Activated naive CD8-positive, alpha-beta T cell treated with anti-CD3 and anti-CD28 coated beads, Interleukin-2, amount 10 ng/mL, durations not matched to agents 7 days and 5 days (primary cell): ENCODE measurements at regions not wholly inside any gene's neighbourhood (a gene's known extent, or its start where the extent isn't known, plus 50 kb on each side); places are given as distances from the start of the nearest gene placed in this dataset.
"Not testable (repeated sequence)": the region's sequence is repeated elsewhere in the genome, so short reads cannot be mapped to it uniquely, and the experiment has no call there.

ENCODE experiments used
- ATAC-seq: fragments of 150-1000 bp; cut with Tn5 transposase; one replicate; pipeline ENCODE4 v1.10.0; 2021; ENCODE audit warnings: low read depth, moderate library complexity
- POLR2A ChIA-PET: fragments of 350-600 bp; sonication (Branson Sonifier 250); formaldehyde crosslinking; loops from one replicate; lab custom pipeline; 2021; ENCODE audit warnings: antibody characterized with exemption; lab: Charles Lee
- DNase-seq: peaks from one replicate; pipeline ENCODE4 v3.0.0; 2021
- H3K27ac Mint-ChIP-seq: one replicate; pipeline ENCODE4 v1.8.0; 2022; ENCODE audit warnings: mild to moderate bottlenecking, mixed read lengths
- H3K27me3 Mint-ChIP-seq: one replicate; pipeline ENCODE4 v1.8.0; 2022; ENCODE audit warnings: mild to moderate bottlenecking, moderate library complexity, mixed read lengths
- H3K36me3 Mint-ChIP-seq: one replicate; pipeline ENCODE4 v1.8.0; 2021; ENCODE audit warnings: mild to moderate bottlenecking, mixed read lengths
- H3K4me1 Mint-ChIP-seq: one replicate; pipeline ENCODE4 v1.8.0; 2021; ENCODE audit warnings: mixed read lengths
- H3K4me3 Mint-ChIP-seq: one replicate; pipeline ENCODE4 v1.8.0; 2022; ENCODE audit warnings: mild to moderate bottlenecking, moderate library complexity, mixed read lengths
- H3K9me3 Mint-ChIP-seq: one replicate; pipeline ENCODE4 v1.8.0; 2021; ENCODE audit warnings: mixed read lengths

DNA sequence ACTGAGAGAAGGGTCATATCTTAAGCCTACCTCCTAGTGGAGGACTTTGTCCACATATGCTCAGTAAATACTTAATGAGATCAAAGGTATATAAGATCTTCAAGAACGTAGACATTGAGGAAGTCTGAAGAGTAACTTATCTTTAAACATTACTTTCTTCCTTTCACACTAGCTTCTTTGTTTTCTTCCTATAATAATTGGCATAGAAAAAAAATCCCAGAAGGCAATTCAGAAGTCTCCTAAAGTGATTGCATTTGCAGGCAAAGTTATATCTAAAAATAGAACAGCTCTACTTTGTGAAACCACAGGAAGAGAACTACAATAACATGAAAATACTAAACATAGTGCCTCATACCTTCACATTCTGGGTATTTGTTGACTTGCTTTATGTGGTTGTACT, 150.4 kb downstream of the PPP1R3A start:
- Mint-ChIP-seq H3K36me3 (no peaks in the 10 kb centered on the region), H3K4me3 (no peak overlapping the region), H3K4me1 (no peaks in the 10 kb centered on the region), H3K27ac (no peak overlapping the region), H3K9me3 (no peaks in the 10 kb centered on the region), H3K27me3 (no peaks in the 10 kb centered on the region)
- ATAC-seq (no peak), DNase-seq (no peak)
- POLR2A ChIA-PET: no interaction called here

DNA sequence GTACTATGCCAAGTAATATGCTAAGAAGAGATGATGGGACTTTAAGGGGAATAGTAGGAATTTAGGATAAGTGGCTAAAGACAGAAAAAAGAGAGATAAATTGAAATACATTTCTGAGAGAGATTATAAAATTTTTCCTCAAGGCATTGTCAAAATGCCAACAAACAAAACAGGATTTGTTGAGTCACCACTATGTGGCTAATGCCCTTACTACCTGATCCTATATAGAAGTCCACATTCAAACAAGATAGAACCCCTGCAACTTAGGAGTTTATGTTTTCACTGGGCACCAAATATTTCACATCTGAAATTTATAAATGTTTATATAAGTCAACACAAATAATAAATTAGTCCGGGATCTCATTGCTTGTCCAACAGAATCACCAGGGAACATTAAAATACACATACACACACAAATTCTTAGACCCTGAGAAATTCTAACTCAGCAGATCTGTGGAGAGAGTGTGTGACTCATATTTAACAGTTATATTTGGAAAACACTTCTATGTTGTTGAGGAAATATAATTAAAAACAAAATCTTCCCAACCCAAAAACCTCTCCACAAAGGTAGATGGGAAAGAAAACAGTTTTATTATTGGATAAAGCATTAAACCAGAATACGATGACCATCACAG, 154.3 kb downstream of the PPP1R3A start:
- no peak for ATAC-seq
- Mint-ChIP-seq H3K36me3 (no peaks in the 10 kb centered on the region), H3K9me3 (no peaks in the 10 kb centered on the region), H3K4me3 (no peak overlapping the region), H3K4me1 (no peaks in the 10 kb centered on the region), H3K27ac (no peak overlapping the region), H3K27me3 (no peaks in the 10 kb centered on the region)
- POLR2A ChIA-PET: no interaction called here
- no peak for DNase-seq

DNA sequence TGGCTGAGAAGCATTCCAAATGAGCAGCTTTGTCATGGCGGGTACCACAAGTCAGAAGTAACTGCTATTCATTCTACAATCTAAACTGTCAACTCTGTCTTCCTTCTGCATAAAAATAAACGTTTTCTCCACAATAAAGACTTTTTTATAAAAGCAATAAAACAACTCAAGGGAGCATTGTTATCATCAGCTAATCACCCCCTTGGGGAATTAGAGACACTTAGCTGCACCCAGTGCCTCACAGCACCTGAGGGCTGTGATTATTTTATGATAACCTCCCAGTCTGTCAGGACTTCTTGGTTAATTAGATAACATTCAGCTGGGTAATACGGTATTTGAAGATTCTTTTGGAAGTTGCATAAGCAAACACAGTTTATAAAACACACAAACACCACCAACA, 155.6 kb downstream of the PPP1R3A start:
- POLR2A ChIA-PET: no interaction called here
- DNase-seq: no peak

DNA sequence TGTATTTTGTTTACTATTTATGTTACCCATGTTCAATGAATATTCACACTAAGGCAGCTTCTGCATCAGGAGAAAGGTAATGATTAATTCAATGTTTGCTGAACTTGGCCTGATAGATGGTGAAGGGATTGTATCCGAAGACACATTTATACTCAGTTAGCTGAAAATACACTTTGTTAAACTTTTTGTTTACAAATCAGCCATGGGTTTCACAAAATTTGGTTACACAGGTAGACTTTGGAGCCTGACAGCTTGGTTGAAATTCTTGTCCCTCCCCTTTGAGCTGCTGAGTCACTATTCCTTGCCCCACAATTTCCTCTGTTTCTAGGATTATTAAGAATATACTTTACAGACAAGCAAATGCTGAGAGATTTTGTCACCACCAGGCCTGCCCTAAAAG, 162.6 kb downstream of the PPP1R3A start:
- DNase-seq (no peak), ATAC-seq (no peak)
- POLR2A ChIA-PET: no interaction called here
- Mint-ChIP-seq H3K27ac (no peak overlapping the region), H3K4me1 (no peaks in the 10 kb centered on the region), H3K36me3 (no peaks in the 10 kb centered on the region), H3K27me3 (no peaks in the 10 kb centered on the region), H3K9me3 (no peaks in the 10 kb centered on the region), H3K4me3 (no peak overlapping the region)

More for the DNA sequence above, 155.6 kb downstream of the PPP1R3A start:
- no peaks in the 10 kb centered on the region for H3K27me3 Mint-ChIP-seq
- H3K4me3 Mint-ChIP-seq: no peak overlapping the region
- H3K4me1 Mint-ChIP-seq: no peaks in the 10 kb centered on the region
- no peak overlapping the region for H3K27ac Mint-ChIP-seq
- H3K9me3 Mint-ChIP-seq: no peaks in the 10 kb centered on the region
- no peak for ATAC-seq
- no peaks in the 10 kb centered on the region for H3K36me3 Mint-ChIP-seq

DNA sequence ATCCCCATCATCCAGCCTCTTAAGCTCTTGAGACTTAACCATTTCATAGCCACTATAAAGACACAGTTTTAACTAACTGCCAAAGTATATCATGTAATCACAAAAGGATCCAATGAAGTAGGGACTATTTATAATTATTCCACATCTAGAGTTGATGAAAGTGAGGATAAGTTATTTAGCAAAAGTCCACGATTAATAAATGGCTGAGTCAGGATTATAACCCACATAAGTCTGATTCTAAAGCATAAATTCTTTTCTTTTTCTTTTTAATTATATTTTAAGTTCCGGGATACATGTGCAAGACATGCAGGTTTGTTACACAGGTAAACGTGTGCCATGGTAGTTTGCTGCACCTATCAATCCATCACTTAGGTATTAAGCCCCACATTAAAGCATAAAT, 166.1 kb downstream of the PPP1R3A start:
- Mint-ChIP-seq H3K27me3 (no peaks in the 10 kb centered on the region), H3K4me1 (no peaks in the 10 kb centered on the region), H3K9me3 (no peaks in the 10 kb centered on the region), H3K36me3 (no peaks in the 10 kb centered on the region), H3K4me3 (no peak overlapping the region), H3K27ac (no peak overlapping the region)
- no peak for DNase-seq
- no peak for ATAC-seq
- POLR2A ChIA-PET: no interaction called here

DNA sequence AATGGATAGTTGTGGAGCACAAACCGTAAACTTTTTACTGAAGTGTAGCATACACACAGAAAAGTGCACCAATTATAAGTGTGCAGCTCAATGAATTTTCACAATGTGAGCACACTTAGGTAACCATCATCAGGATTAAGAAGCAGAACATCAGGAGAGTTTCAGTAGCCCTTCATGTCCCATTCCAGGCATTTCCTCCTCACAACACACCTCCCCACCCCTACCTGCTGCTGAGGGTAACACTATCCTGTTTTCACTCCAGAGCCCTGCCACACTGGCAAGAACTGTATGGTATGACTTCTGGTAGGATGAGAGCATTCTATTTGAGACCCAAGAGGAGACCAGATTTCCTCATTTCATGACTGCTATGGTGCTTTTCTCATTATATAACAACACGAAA, 166.5 kb downstream of the PPP1R3A start:
- POLR2A ChIA-PET: no interaction called here
- Mint-ChIP-seq H3K36me3 (no peaks in the 10 kb centered on the region), H3K27me3 (no peaks in the 10 kb centered on the region), H3K9me3 (no peaks in the 10 kb centered on the region), H3K27ac (no peak overlapping the region), H3K4me1 (no peaks in the 10 kb centered on the region), H3K4me3 (no peak overlapping the region)
- DNase-seq: no peak
- ATAC-seq: no peak

DNA sequence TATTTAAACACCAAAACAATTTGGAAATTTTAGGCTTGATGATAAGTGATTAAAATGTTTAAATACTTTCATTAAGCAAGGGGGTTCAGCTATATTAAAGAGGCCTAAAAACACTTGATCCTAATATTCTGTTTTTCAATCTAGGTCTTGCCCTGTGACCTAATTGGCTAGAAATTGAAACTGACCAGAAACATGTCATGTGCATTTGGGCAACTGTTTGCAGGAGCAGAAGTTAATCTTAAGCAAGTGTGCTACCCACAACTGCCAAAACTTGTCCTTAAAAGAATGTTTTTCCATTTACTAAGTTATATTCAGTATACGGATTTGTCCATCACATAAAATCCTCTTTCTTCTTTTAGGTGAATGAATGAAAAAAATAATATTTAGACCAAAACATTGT, 167.3 kb downstream of the PPP1R3A start:
- Mint-ChIP-seq H3K27me3 (no peaks in the 10 kb centered on the region), H3K4me1 (no peaks in the 10 kb centered on the region), H3K27ac (no peak overlapping the region), H3K9me3 (no peaks in the 10 kb centered on the region), H3K36me3 (no peaks in the 10 kb centered on the region), H3K4me3 (no peak overlapping the region)
- no peak for DNase-seq
- no peak for ATAC-seq
- POLR2A ChIA-PET: no interaction called here

DNA sequence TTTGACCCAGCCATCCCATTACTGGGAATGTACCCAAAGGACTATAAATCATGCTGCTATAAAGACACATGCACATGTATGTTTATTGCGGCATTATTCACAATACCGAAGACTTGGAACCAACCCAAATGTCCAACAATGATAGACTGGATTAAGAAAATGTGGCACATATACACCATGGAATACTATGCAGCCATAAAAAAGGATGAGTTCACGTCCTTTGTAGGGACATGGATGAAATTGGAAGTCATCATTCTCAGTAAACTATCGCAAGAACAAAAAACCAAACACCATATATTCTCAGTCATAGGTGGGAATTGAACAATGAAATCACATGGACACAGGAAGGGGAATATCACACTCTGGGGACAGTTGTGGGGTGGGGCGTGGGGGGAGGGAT, 170.4 kb downstream of the PPP1R3A start:
- H3K27me3 Mint-ChIP-seq, H3K36me3 Mint-ChIP-seq, DNase-seq, H3K27ac Mint-ChIP-seq, H3K4me3 Mint-ChIP-seq, ATAC-seq, H3K9me3 Mint-ChIP-seq, H3K4me1 Mint-ChIP-seq, POLR2A ChIA-PET: not testable (repeated sequence)

DNA sequence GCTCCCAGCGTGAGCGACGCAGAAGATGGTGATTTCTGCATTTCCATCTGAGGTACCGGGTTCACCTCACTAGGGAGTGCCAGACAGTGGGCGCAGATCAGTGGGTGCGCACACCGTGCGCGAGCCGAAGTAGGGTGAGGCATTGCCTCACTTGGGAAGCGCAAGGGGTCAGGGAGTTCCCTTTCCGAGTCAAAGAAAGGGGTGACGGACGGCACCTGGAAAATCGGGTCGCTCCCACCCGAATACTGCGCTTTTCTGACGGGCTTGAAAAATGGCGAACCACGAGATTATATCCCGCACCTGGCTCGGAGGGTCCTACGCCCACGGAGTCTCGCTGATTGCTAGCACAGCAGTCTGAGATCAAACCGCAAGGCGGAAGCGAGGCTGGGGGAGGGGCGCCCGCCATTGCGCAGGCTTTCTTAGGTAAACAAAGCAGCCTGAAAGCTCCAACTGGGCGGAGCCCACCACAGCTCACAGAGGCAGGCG, 175.8 kb downstream of the PPP1R3A start:
- ATAC-seq, H3K4me1 Mint-ChIP-seq, H3K9me3 Mint-ChIP-seq, H3K4me3 Mint-ChIP-seq, H3K27ac Mint-ChIP-seq, H3K27me3 Mint-ChIP-seq, DNase-seq, POLR2A ChIA-PET, H3K36me3 Mint-ChIP-seq: not testable (repeated sequence)

DNA sequence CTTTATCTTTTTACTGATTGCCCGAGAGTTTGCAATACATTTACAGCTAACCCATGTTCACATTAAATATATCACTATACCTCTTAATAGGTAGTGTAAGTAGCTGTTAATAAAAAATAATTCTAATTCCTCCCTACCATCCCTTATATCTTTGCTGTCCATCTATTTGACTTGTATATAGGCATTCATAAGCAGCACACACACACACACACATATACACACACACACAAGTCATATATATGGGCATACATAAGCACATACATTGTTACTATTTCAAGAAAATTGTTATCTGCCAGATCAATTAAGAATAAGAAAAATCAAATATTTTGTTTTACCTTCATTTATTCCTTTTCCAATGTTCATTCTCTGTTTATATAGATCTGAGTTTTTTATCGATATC, 176.4 kb downstream of the PPP1R3A start:
- H3K4me3 Mint-ChIP-seq: no peak overlapping the region
- H3K27ac Mint-ChIP-seq: no peak overlapping the region
- ATAC-seq: no peak
- POLR2A ChIA-PET: no interaction called here
- peaks cover 4% of the 10 kb centered on the region for H3K9me3 Mint-ChIP-seq
- H3K27me3 Mint-ChIP-seq: no peaks in the 10 kb centered on the region
- no peaks in the 10 kb centered on the region for H3K4me1 Mint-ChIP-seq
- DNase-seq: no peak
- no peaks in the 10 kb centered on the region for H3K36me3 Mint-ChIP-seq

DNA sequence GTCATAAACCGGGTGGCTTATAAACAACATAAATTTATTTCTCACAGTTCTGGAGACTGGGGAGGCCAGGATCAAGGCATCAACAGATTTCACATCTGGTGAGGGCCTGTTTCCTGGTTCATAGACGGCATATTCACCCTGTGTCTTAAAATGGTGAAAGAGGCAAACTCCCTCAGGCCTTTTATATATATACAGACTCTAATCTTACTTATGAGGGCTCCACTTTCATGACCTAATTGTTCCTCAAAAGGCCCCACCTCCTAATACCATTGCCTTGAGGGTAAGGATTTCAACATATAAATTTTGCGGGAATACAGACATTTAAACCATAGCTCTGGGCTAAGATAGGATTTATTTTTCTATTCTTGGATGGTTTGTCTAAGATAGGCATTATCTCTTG, 187.2 kb downstream of the PPP1R3A start:
- no peaks in the 10 kb centered on the region for H3K4me1 Mint-ChIP-seq
- DNase-seq (no peak), ATAC-seq (no peak)
- H3K36me3 Mint-ChIP-seq: no peaks in the 10 kb centered on the region
- H3K4me3 Mint-ChIP-seq: no peak overlapping the region
- no peaks in the 10 kb centered on the region for H3K27me3 Mint-ChIP-seq
- H3K27ac Mint-ChIP-seq: no peak overlapping the region
- POLR2A ChIA-PET: no interaction called here
- no peaks in the 10 kb centered on the region for H3K9me3 Mint-ChIP-seq

DNA sequence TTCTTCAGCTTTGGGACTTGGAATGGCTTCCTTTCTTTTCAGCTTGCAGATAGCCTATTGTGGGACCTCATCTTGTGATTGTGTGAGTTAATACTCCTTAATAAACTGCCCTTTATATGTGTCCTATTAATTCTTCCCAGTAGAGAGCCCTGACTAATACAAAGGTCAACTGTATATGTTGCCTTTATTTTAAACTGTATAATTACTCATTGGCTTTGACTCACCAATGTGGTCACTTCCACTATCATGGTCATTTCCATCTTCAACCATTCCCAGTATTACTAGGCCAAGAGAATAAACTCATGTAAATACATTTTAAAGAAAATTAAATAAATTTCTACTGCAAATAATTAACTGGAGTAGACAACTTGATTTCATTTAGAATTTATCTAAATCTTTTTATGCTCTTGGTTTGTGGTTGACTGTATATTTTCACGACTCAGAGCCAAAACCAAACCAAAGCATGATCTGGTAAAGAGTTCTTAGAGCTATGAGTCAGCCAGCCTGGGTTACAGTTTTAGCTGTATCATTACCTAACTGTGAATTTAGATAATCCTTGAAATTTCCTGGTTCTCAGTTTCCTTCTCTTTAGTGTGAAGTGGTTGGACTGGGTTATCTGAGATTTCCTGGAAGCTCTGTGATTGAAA, 188.4 kb downstream of the PPP1R3A start:
- no peaks in the 10 kb centered on the region for H3K27me3 Mint-ChIP-seq
- H3K4me1 Mint-ChIP-seq: no peaks in the 10 kb centered on the region
- no peaks in the 10 kb centered on the region for H3K36me3 Mint-ChIP-seq
- ATAC-seq (no peak), DNase-seq (no peak)
- POLR2A ChIA-PET: no interaction called here
- no peak overlapping the region for H3K4me3 Mint-ChIP-seq
- H3K9me3 Mint-ChIP-seq: no peaks in the 10 kb centered on the region
- H3K27ac Mint-ChIP-seq: no peak overlapping the region

DNA sequence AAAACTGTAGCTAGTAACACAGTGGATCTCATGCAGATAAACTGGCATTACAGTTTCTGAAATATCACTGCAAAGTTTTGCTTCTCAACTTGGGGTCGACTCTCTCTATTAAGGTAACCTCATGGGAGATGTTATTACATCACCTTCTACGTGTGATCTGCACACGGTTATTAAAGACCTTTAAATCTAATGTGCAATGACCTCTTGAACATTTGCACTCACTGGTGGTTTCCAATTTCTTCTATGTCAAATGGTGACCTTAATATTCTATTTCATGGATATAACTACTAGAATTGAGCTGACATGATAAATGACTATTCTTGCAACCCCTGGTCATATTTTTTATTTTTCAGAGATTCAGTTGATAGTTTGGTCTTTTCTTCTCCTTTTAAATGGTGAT, 191.3 kb downstream of the PPP1R3A start:
- Mint-ChIP-seq H3K36me3 (no peaks in the 10 kb centered on the region), H3K27me3 (no peaks in the 10 kb centered on the region), H3K27ac (no peak overlapping the region), H3K9me3 (no peaks in the 10 kb centered on the region), H3K4me3 (no peak overlapping the region), H3K4me1 (no peaks in the 10 kb centered on the region)
- DNase-seq: no peak
- no peak for ATAC-seq
- POLR2A ChIA-PET: no interaction called here

DNA sequence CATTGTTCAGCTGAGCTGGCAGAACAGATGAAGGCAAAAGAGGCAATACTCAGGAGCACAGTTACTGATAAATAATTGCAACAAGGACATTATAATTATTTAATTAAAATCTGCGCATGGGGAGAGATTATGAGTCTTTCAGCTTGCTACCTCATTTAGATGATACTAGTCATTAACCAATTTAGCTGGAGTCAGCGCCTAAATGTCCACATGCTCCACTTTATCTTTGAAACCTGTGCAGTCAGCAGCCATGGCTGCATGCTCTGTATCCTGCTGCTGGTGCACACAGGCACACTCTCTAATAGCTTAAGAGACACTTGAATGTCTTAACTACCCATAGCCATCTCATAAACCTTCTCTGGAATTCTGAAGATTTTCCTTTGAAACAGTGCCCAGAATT, 196.8 kb downstream of the PPP1R3A start:
- Mint-ChIP-seq H3K4me3 (no peak overlapping the region), H3K9me3 (no peaks in the 10 kb centered on the region), H3K27ac (no peak overlapping the region), H3K27me3 (no peaks in the 10 kb centered on the region), H3K4me1 (no peaks in the 10 kb centered on the region), H3K36me3 (no peaks in the 10 kb centered on the region)
- DNase-seq: no peak
- POLR2A ChIA-PET: no interaction called here
- ATAC-seq: no peak
